Adrenal gland (tissue), 9 donors: ENCODE measurements at regions not wholly inside any gene's neighbourhood (a gene's known extent, or its start where the extent isn't known, plus 50 kb on each side); places are given as distances from the start of the nearest gene placed in this dataset.

Experiments
- DNase-seq, 7 donors: peaks; one replicate each; pipeline ENCODE4 v3.0.0-alpha.2; 2019 to 2020
- H3K27ac ChIP-seq, 5 donors: fragments of 200-600 bp; sonication (generic) in 4 of 5; 1 replicate in 3 of 5; 2 replicates in 2 of 5; pipeline versions ENCODE4 v1.5.1 to v1.8.0; 2016 to 2020; ENCODE audit warnings: mild to moderate bottlenecking in 1 of 5
- H3K27me3 ChIP-seq: fragments of 200-600 bp; 2 replicates; pipeline ENCODE4 v1.8.0; 2021
- H3K36me3 ChIP-seq, 2 donors: fragments of 200-600 bp; replicated peaks in 1 of 2; 1 replicate in 1 of 2; 2 replicates in 1 of 2; pipeline versions ENCODE4 v1.5.1 to v1.8.0; 2018 to 2022
- H3K4me1 ChIP-seq, 2 donors: fragments of 200-600 bp; replicated peaks in 1 of 2; 1 replicate in 1 of 2; 2 replicates in 1 of 2; pipeline versions ENCODE4 v1.5.1 to v1.8.0; 2018 to 2021
- H3K4me3 ChIP-seq, 4 donors: fragments of 200-600 bp; sonication (generic) in 3 of 4; one replicate each; pipeline ENCODE4 v1.5.1; 2016 to 2018
- H3K9me3 ChIP-seq, 3 donors: fragments of 200-600 bp; sonication (generic) in 1 of 3; replicated peaks in 1 of 3; 1 replicate in 2 of 3; 2 replicates in 1 of 3; pipeline versions ENCODE4 v1.5.1 to v1.8.0; 2016 to 2021
- POLR2A ChIP-seq, 2 donors: fragments of 450-650 bp; IDR thresholded peaks; one replicate each; pipeline ENCODE4 v1.6.1; 2017; ENCODE audit warnings: antibody characterized with exemption in 2 of 2, mild to moderate bottlenecking in 2 of 2, moderate library complexity in 1 of 2
- WGBS, 4 donors: extraction: QIAGEN DNeasy Blood & Tissue Kit in 2 of 4; methylation state at CpG; one replicate each; pipeline versions ENCODE4 v1.1.5 to v1.1.7; 2013 to 2017; 5-methylcytosine and 5-hydroxymethylcytosine counted together
- intact Hi-C, 2 donors: fragments of 100-400 bp; cut with DNase I; formaldehyde crosslinking; loops; one replicate each; pipeline versions ENCODE4 v1.14.1 to v1.15.0; 2022 to 2023
- TF ChIP-seq, protein P1 (sequence below), 6 experiments: fragments of 450-650 bp in 4 of 6; fragments of 200-600 bp in 2 of 6; sonication (generic) in 1 of 6; IDR thresholded peaks; 1 replicate in 5 of 6; 2 replicates in 1 of 6; pipeline versions ENCODE4 v1.5.1 to v1.8.0; 2016 to 2021; ENCODE audit warnings: antibody characterized with exemption in 6 of 6, mild to moderate bottlenecking in 2 of 6, moderate library complexity in 1 of 6
- donor health status: healthy with polysubstance abuse.
- donor health status: Bipolar disorder and iron deficiency.
- donor health status: DM: yes; HTN: yes; CAD: no.
- donor health status: DM: no; HTN: no; CAD: no.
- donor health status: DM: no; HTN: no; CAD: no.

DNA sequence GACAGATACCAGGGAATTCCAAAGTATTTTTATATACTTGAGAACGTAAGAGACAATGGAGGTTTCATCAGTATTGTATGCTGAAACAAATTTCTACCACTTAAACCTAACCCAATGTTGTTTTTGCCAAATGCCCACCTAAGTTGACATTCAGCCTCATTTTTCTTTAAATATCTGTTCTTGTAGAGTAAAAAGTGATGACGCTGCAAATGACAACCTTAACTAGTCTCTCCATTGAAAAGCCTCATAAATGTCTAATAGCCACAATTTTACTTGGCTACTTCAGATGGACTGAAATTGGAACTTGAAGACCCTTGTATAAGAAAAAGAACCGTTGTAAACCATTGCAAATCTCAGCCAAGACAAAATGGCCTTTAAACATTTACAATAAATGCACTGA, 176.9 kb downstream of the CRPPA start:
- 73 to 94% (median 85%) methylated on average over 3 of the region's 3 CpGs for WGBS, 4 donors
- H3K36me3 ChIP-seq: no peaks in the 10 kb centered on the region
- no peaks in the 10 kb centered on the region for H3K4me1 ChIP-seq
- H3K27ac ChIP-seq: no peak overlapping the region
- intact Hi-C loops: no loop called here
- H3K9me3 ChIP-seq: no peaks in the 10 kb centered on the region
- TF ChIP-seq, protein P1, sequence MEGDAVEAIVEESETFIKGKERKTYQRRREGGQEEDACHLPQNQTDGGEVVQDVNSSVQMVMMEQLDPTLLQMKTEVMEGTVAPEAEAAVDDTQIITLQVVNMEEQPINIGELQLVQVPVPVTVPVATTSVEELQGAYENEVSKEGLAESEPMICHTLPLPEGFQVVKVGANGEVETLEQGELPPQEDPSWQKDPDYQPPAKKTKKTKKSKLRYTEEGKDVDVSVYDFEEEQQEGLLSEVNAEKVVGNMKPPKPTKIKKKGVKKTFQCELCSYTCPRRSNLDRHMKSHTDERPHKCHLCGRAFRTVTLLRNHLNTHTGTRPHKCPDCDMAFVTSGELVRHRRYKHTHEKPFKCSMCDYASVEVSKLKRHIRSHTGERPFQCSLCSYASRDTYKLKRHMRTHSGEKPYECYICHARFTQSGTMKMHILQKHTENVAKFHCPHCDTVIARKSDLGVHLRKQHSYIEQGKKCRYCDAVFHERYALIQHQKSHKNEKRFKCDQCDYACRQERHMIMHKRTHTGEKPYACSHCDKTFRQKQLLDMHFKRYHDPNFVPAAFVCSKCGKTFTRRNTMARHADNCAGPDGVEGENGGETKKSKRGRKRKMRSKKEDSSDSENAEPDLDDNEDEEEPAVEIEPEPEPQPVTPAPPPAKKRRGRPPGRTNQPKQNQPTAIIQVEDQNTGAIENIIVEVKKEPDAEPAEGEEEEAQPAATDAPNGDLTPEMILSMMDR (IDR thresholded peaks at IDR 0.05): no peak
- no peak for TF ChIP-seq POLR2A (IDR thresholded peaks at IDR 0.05)
- H3K4me3 ChIP-seq: no peak overlapping the region
- H3K27me3 ChIP-seq: no peaks in the 10 kb centered on the region
- no peak for DNase-seq

DNA sequence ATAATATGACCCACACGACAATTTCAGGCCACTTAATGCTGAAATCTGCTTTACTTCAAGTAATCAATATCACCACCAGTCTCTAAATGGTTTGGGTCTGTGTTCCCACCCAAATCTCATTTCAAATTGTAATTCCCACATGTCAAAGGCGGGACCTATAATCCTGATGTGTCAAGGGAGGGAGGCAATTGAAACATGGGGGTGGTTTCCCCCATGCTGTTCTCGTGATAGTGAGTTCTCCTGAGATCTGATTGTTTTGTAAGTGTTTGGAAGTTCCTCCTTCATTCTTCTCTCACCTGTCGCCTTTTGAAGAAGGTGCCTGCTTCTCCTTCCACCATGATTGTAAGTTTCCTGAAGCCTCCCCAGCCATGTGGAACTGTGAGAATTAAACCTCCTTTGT, 178.4 kb downstream of the CRPPA start:
- TF ChIP-seq POLR2A (IDR thresholded peaks at IDR 0.05): no peak
- TF ChIP-seq, protein P1 (IDR thresholded peaks at IDR 0.05): no peak
- Histone ChIP-seq H3K4me3 (no peak overlapping the region), H3K36me3 (no peaks in the 10 kb centered on the region), H3K27me3 (no peaks in the 10 kb centered on the region), H3K4me1 (no peaks in the 10 kb centered on the region), H3K9me3 (no peaks in the 10 kb centered on the region), H3K27ac (no peak overlapping the region)
- DNase-seq: no peak
- intact Hi-C loops: no loop called here
- 90 to 92% (median 91%) methylated on average over 4 of the region's 4 CpGs for WGBS, 4 donors

DNA sequence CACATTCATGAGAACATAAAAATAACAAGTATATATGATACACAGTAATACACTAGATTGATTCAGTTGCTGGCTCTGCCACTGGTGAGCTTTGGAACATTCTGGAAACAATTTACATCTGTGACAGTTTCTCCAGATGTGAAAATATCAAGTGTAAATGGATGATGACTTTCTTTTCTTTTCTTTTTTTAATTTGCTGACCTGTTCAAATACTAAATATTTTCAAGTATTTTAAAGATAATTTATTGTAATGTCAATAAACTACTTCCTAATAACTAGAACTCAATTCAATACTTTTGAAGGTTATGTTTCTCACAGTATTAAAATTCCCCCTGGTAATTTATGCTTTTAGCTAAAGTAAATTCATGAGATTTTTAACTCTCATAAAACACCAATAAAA, 180.3 kb downstream of the CRPPA start:
- intact Hi-C loops: no loop called here
- Histone ChIP-seq H3K9me3 (no peaks in the 10 kb centered on the region), H3K27ac (no peak overlapping the region), H3K27me3 (no peaks in the 10 kb centered on the region), H3K4me1 (no peaks in the 10 kb centered on the region), H3K36me3 (no peaks in the 10 kb centered on the region), H3K4me3 (no peak overlapping the region)
- no peak for TF ChIP-seq POLR2A (IDR thresholded peaks at IDR 0.05)
- TF ChIP-seq, protein P1 (IDR thresholded peaks at IDR 0.05): no peak
- DNase-seq: no peak

DNA sequence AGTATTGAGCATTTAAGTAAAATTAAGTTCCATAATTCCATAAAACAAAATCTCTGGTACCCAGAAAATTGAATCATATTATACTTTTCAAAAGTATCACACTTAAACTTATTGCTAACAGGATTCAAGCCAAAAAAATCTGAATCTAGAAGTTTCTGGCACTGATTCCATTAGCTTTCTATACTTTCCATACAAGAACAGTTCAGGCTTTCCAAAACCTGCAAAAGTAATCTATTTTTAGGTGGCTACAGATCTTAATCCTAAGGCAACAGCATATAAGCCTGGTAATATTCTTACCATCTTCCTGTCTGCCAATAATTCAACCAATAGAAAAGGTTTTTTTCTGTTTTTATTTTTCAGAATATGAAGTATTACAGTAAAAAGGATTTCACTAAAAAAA, 185.0 kb downstream of the CRPPA start:
- no peaks in the 10 kb centered on the region for H3K36me3 ChIP-seq
- no peak overlapping the region for H3K27ac ChIP-seq
- H3K9me3 ChIP-seq: no peaks in the 10 kb centered on the region
- TF ChIP-seq POLR2A (IDR thresholded peaks at IDR 0.05): no peak
- TF ChIP-seq, protein P1 (IDR thresholded peaks at IDR 0.05): no peak
- no peaks in the 10 kb centered on the region for H3K27me3 ChIP-seq
- intact Hi-C loops: no loop called here
- no peak for DNase-seq
- no peak overlapping the region for H3K4me3 ChIP-seq
- H3K4me1 ChIP-seq: no peaks in the 10 kb centered on the region
